ENCODE measurements at regions not wholly inside any gene's neighbourhood (a gene's known extent, or its start where the extent isn't known, plus 50 kb on each side); places are given as distances from the start of the nearest gene placed in this dataset.

DNA sequence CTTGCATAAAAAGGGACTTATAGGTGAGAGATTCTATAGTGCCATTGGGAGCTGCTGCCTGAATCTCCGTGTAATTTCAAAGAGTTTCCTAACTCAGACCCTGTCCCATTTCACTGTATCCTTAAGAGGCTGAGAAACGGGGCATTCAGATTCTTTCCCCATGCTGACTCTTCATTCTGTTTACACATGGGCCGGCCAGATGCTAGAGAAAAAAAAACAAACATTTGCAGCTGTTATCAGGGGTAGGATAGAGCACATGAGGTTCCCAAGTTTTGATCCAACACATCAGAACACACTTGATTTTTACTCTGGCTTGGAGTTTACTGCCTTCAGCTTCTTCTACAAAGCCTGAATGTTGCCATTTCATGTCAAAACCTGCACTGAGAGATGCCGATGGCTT lies 215.9 kb upstream of the TPRG1 start:
- Histone ChIP-seq H3K27ac (no peak overlapping the region), H3K9me3 (replicated peaks) (no peaks in the 10 kb centered on the region), H3K4me3 (no peak overlapping the region), H3K36me3 (no peaks in the 10 kb centered on the region), H3K27me3 (no peaks in the 10 kb centered on the region), H3K4me1 (no peaks in the 10 kb centered on the region)
- DNase-seq: no peak

DNA sequence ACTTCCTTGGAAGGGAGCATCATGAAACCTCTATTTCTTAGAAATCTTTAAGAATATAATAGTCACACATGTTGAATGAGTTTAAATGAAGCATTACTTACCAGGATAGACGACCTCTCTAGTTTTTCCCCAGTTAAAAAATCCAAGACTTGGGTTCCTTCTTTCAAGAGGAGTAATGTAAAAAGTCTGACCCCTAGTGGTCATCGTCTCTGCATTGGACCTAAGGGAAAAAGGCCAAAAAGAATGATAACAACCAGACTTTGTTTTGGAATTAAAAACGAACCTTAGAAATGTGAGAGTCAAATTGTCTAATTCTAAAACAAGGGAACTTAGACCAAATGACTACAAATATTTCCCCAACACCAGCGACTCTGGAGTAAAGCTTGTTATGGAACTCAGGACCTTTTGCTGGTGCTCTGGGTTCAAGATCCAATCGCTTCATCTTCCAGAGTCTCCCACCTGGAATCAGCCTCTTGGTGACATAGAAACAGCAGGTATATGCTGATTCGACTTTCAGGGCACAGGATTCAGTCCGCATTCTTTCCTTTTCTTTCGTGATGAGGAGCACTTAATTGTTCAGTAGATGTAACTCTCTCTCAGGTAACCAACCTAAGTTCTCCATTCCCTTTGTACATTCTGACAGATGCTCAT lies 214.8 kb upstream of the TPRG1 start:
- H3K4me1 ChIP-seq: no peaks in the 10 kb centered on the region
- H3K9me3 ChIP-seq (replicated peaks): no peaks in the 10 kb centered on the region
- H3K27me3 ChIP-seq: no peaks in the 10 kb centered on the region
- DNase-seq: peak in 1 of 2 experiments; percentile 37
- H3K4me3 ChIP-seq: no peak overlapping the region
- H3K27ac ChIP-seq: no peak overlapping the region
- no peaks in the 10 kb centered on the region for H3K36me3 ChIP-seq

DNA sequence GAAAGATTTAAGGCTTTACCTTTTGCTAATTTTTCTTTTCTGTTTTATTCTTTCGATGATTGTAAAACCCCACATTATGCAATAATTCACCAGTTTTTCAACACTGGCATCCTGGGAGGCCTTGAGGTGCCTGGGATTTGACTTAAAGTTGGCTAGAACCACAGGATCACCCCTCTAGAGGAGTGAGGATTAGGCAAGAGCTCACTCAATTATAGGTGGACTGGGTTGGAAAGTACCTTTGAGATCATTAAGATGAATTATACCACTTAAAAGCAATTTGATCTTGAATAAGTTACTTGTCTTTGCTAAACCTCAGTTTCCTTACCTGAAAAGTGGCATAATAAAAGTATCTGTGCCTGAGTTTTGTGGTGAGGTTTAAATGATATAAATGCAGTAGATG lies 212.8 kb upstream of the TPRG1 start:
- no peaks in the 10 kb centered on the region for H3K9me3 ChIP-seq (replicated peaks)
- no peaks in the 10 kb centered on the region for H3K36me3 ChIP-seq
- no peaks in the 10 kb centered on the region for H3K4me1 ChIP-seq
- H3K27me3 ChIP-seq: no peaks in the 10 kb centered on the region
- H3K27ac ChIP-seq: no peak overlapping the region
- DNase-seq: no peak
- H3K4me3 ChIP-seq: no peak overlapping the region

DNA sequence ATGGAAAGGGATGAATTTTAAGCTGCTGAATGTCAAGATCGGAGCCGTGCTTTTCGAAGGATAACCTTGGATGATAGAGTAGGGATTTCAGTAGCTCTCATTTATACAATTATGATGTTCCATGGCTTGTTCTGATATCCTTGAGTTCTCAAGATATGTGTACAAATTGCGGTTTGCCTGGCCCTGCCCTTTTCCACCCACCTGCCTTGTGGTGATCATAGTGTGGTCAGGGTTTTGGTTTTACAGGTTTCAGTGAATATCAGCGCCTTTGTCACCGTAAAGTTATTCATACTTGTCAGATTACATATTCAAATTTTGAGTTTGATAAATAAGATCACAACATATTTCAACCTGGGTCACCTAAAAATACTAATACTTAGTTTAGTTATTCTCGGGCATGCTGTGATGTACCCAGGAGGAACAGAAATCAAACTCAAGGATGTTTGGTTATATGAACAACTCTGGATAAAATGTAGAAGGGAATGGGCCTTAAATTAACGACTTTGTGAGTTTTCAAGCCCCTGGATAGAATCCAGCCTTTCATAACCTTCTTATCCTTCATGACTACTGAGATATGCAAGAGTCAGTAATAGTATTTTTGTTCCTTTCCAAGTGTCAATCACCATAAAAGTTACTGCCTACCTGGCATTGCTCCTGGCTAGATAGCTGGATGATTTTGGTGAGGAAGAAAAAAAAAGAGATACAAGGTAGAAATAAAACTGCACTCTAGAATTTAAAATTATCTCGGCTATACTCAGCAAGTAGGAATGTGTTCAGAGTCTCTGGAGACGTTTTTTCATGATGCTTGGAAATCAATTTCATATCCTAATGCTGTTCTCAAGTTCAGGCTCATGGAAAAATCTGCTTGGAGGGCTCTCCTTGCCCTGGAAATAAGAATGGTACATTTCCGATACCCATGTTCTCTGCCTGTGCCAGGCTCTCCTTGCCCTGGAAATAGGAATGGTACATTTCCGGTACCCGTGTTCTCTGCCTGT lies 209.2 kb upstream of the TPRG1 start:
- H3K9me3 ChIP-seq (replicated peaks): no peaks in the 10 kb centered on the region
- no peaks in the 10 kb centered on the region for H3K4me1 ChIP-seq
- H3K27me3 ChIP-seq: no peaks in the 10 kb centered on the region
- no peak overlapping the region for H3K4me3 ChIP-seq
- H3K36me3 ChIP-seq: no peaks in the 10 kb centered on the region
- no peak overlapping the region for H3K27ac ChIP-seq
- no peak for DNase-seq

DNA sequence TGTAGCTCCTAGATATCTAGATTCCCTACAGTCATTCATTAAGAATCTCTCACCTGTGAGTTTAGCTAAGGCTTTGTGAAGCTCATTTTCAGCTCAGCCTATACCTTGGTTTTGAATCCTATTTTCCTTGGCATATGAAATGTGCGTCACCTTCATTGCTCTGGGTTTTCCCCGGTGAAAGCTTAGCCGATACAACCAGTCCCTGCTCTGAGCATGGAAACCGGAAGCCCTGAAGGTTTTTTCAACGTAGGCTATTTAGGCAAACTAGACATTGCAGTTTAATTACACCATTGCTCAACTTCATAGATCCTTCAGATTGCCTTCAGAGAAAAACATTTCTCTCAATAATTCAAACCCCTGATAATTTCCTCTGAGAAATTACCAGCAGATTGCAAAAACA lies 206.8 kb upstream of the TPRG1 start:
- no peaks in the 10 kb centered on the region for H3K4me1 ChIP-seq
- no peak overlapping the region for H3K27ac ChIP-seq
- no peaks in the 10 kb centered on the region for H3K9me3 ChIP-seq (replicated peaks)
- no peaks in the 10 kb centered on the region for H3K27me3 ChIP-seq
- H3K4me3 ChIP-seq: no peak overlapping the region
- DNase-seq: no peak
- no peaks in the 10 kb centered on the region for H3K36me3 ChIP-seq

DNA sequence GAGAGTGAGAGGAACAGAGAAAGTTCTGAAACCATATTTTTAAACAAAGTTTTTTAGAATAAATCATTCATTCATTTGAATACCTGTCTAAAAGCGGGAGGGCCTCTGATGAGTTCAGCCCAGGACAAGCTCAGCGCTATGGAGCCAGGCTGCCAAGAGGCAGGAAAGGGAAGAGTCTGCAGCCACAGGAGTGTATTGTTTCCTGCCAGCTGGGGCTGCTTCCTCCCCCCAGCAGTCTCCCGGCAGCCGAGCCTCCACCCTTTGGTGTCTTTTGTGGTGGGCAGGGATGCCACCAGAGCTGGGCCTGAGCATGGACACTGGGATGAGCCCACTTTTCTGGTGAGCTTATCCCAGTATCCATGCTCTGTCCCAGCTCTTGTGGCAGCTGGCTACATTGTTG lies 199.5 kb upstream of the TPRG1 start:
- H3K4me1 ChIP-seq: no peaks in the 10 kb centered on the region
- H3K36me3 ChIP-seq: no peaks in the 10 kb centered on the region
- DNase-seq: no peak
- no peak overlapping the region for H3K27ac ChIP-seq
- no peaks in the 10 kb centered on the region for H3K27me3 ChIP-seq
- H3K4me3 ChIP-seq: no peak overlapping the region
- no peaks in the 10 kb centered on the region for H3K9me3 ChIP-seq (replicated peaks)

DNA sequence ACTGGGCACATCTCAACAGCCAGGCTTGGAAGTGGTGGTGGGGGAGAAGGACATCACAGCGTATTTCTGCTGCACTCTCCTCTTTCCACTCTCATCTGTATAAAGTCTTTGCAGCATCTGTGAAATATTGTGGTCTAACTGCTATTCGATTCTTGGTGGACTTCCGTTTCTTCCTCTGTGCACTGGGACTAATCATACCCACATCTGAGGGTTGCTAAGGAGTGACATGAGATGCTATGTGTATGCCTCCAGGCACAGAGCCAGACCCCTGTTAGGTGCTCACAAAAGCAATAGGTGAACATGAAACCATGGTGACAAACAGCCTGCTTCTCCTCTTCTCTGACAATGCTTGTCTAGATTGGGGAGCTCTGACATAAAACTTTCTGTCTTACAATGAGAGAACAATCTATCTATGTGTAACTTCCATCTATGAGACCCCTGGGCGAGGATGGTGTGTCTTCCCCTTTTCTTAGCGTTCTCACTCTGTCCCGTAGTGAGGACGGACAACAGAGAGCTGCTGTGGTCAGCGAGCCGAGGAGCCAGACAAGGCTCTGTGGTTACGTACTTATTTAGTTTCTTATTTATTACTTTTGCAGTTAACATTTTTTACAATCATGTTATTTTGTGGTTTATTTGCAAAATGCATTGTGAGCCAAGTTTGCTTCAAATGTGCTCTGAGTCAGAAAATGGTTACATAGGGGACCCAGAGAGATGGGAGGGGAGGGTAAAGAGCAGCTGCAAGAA lies 196.7 kb upstream of the TPRG1 start:
- H3K27ac ChIP-seq: no peak overlapping the region
- no peak overlapping the region for H3K4me3 ChIP-seq
- no peaks in the 10 kb centered on the region for H3K9me3 ChIP-seq (replicated peaks)
- H3K4me1 ChIP-seq: no peaks in the 10 kb centered on the region
- no peaks in the 10 kb centered on the region for H3K27me3 ChIP-seq
- no peaks in the 10 kb centered on the region for H3K36me3 ChIP-seq
- no peak for DNase-seq

DNA sequence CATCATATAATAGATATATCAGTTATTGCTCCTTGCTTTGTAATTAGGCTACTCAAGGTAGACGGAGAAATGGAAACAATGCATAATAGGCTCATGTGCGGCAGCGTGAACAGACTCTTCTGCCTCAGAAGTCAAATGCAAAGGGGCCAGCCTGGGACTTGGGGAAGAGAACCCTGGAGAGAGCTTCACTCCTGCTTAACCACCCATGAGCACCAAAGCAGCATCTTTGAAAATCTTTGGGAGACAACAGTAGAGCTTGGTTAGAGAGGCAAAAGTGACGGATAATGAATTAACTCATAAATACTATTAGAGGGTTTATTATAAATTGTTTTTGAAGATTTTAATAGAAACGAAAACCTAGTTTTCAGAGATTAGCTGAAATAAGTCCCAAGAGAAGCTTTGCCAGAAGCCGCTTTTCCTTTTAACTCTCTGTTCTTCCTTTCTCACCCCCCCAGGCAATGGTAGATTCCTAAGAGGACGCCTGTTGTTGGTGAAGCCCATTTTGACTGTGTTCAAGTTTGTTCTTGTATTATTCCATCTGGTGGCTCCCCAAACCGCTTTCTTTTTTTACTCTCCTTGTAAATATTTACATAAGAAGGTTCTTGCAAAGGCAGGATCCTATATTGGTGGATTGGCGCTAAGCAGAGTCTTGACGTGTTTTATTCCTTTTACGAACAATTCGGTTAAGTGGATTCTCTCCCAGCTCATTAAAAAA lies 196.0 kb upstream of the TPRG1 start:
- Histone ChIP-seq H3K4me1 (no peaks in the 10 kb centered on the region), H3K9me3 (replicated peaks) (no peaks in the 10 kb centered on the region), H3K4me3 (no peak overlapping the region), H3K27ac (no peak overlapping the region), H3K27me3 (no peaks in the 10 kb centered on the region), H3K36me3 (no peaks in the 10 kb centered on the region)
- DNase-seq: no peak

DNA sequence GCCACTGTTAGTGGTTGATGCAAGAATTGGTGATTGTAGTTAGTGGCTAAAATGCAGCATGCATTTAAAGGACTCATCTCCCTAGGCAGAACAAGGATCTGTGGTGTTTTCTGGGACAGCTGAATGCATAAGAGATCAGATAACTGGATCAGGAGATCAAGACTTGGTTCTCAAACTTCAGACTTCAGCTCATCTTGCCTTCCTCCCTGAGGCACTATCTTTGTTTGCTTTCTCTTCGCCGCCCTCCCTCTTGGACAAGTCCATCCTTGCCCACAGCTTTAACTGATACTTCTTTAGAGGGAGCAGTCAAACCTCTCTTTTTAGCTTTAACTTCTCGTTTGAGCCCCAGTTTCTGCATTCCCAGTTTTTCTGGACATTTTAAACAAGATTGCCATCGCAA lies 195.4 kb upstream of the TPRG1 start:
- H3K4me1 ChIP-seq: no peaks in the 10 kb centered on the region
- no peaks in the 10 kb centered on the region for H3K9me3 ChIP-seq (replicated peaks)
- no peaks in the 10 kb centered on the region for H3K36me3 ChIP-seq
- H3K4me3 ChIP-seq: no peak overlapping the region
- no peak overlapping the region for H3K27ac ChIP-seq
- no peaks in the 10 kb centered on the region for H3K27me3 ChIP-seq
- DNase-seq: no peak

DNA sequence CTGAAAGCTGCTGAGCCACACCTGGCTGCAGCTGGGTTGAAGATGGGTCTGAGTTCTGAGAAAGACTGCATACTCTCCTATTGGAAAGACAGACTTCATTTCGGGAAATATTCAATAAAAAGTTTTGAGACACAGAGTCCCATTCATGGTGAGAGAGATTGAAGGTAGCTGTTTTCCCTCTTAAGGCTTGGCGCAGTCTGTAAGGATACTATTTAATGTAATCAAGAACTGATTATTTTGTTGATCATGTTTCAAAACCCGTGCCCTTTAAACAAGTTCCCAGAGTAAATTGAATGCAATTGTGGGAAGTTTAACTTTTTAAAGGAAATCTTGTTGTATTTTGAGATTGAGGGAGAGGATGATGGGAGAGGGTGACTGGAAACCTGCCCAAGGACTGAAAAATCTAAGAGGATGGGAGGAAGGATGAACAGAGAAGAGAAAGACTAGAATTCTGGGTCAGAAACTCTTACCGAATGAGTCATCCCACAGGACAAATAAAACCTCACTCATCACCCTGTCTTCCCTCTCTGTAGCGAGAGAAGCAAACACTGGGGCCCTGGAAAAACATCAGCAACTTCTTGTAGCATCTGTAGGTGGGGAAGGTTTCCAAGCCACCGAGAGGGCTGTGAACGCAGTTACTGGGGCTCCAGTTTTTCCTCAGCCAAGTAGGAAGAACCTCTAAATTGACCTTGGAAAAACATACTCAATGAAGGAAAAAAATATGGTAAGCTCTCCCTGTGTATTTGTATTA lies 193.2 kb upstream of the TPRG1 start:
- no peak for DNase-seq
- no peak overlapping the region for H3K27ac ChIP-seq
- H3K9me3 ChIP-seq (replicated peaks): no peaks in the 10 kb centered on the region

DNA sequence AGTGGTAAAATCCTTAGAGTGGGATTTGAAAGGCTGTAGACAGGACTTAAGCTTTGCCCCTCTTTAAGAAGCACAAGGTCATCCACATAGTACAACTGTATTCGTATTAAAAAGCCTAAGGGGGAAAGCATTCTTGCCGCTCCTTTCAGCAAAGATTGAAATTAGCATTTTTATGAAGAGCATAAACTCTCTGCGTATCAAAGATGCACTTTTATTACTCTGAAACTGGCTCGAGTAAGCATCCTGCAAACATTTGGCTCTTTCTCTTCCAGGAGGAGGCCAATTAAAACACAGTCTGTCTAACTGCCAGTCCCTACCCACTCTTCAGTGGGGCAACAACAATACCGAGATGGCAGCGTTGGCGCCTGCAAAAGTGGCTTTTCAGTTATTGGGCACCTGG lies 192.5 kb upstream of the TPRG1 start:
- no peak for DNase-seq
- H3K27me3 ChIP-seq: no peaks in the 10 kb centered on the region
- H3K4me1 ChIP-seq: no peaks in the 10 kb centered on the region
- H3K9me3 ChIP-seq (replicated peaks): no peaks in the 10 kb centered on the region
- H3K36me3 ChIP-seq: no peaks in the 10 kb centered on the region
- H3K27ac ChIP-seq: no peak overlapping the region
- H3K4me3 ChIP-seq: no peak overlapping the region

More for the DNA sequence above, 193.2 kb upstream of the TPRG1 start:
- Histone ChIP-seq H3K27me3 (no peaks in the 10 kb centered on the region), H3K36me3 (no peaks in the 10 kb centered on the region), H3K4me3 (no peak overlapping the region), H3K4me1 (no peaks in the 10 kb centered on the region)

DNA sequence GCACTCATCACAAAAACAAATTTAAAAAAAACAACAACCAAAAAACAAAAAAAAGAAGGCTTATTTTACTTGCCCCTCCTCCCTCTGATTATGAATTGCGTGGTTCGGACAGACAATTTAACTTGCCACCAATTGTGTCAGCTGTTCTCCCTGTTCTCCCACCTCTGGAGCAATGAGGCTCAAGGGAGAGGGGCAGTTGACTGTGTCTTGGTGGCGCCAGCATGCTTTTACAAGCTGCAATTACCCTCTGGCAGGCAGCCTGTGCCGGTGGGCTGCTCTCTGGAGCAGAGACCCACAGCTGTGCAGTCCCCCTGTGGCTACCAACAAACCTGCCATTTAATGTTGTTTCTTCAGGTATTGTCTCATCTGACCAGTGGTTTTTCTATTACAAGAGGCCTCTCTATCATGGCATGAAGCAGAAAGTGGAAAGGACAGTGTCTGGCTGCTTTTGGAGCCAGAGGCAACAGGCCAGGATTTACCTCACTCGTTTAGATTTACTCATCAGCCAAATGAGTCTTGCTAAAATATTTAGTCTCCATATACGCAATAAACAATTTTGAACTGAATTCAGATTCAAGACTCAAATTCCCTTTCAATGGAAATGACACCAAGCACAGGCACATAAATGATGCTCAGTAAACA lies 192.0 kb upstream of the TPRG1 start:
- H3K36me3 ChIP-seq: no peaks in the 10 kb centered on the region
- no peaks in the 10 kb centered on the region for H3K4me1 ChIP-seq
- H3K27me3 ChIP-seq: no peaks in the 10 kb centered on the region
- H3K27ac ChIP-seq: no peak overlapping the region
- no peak for DNase-seq
- H3K4me3 ChIP-seq: no peak overlapping the region
- no peaks in the 10 kb centered on the region for H3K9me3 ChIP-seq (replicated peaks)

DNA sequence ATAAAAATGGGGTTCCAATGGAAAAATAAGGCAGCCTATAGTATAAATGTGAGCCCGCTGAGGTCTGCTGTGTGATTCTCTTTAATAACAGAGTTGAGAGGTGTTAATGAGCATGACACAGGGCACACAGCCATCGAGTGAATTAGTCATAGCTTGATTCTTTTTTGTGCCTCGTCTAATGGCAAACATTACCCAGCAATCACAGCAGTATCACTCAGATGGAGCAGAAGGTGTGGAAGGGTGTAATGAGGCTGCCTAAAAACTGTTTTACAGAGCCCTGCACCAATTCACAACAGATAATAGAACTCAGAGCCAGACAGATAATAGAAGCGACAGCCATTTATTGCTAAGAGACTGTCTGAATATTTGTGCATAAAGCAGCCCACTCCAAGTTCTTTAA lies 178.6 kb upstream of the TPRG1 start:
- no peaks in the 10 kb centered on the region for H3K27me3 ChIP-seq
- H3K9me3 ChIP-seq (replicated peaks): no peaks in the 10 kb centered on the region
- H3K4me3 ChIP-seq: no peak overlapping the region
- H3K36me3 ChIP-seq: no peaks in the 10 kb centered on the region
- H3K4me1 ChIP-seq: no peaks in the 10 kb centered on the region
- H3K27ac ChIP-seq: no peak overlapping the region
- no peak for DNase-seq

DNA sequence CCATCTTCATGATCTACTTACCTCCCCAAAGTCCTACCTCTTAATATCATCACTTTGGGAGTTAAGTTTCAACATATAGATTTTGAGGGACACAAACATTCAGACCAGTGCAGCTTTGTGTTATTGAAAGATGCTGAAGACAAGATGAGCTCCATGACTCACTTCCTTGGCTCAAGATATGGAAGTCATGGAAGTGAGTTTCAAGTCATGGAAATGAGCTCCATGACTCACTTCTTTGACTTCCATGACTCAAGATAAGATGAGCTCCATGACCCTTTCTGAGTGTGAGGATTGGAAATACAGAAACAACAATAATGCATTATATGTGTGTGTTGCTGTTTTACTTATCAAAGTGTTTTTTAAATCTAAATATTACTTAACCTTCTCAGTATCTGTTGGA lies 170.2 kb upstream of the TPRG1 start:
- Histone ChIP-seq H3K4me3 (no peak overlapping the region), H3K9me3 (replicated peaks) (no peaks in the 10 kb centered on the region), H3K4me1 (no peaks in the 10 kb centered on the region), H3K36me3 (no peaks in the 10 kb centered on the region), H3K27ac (no peak overlapping the region), H3K27me3 (no peaks in the 10 kb centered on the region)
- DNase-seq: no peak

Measured in SJCRH30 (cell line).